ENCODE measurements at regions not wholly inside any gene's neighbourhood (a gene's known extent, or its start where the extent isn't known, plus 50 kb on each side); places are given as distances from the start of the nearest gene placed in this dataset.

GRCh38 chr5:125326150-125326510 lies 579.7 kb upstream of the ZNF608 start:
- Histone ChIP-seq H3K4me1 (ENCODE audit: control insufficient read depth in 1 of 2, extremely low read depth in 1 of 2, insufficient read depth in 2 of 2, low read length in 2 of 2) (no peaks in the 10 kb centered on the region), H3K27me3 (replicated peaks in 1 of 2; ENCODE audit: control insufficient read depth in 2 of 2, extremely low read depth in 1 of 2, insufficient read depth in 2 of 2, low read length in 1 of 2) (no peaks in the 10 kb centered on the region), H3K27ac (ENCODE audit: low read length) (no peak overlapping the region), H3K36me3 (ENCODE audit: control insufficient read depth in 2 of 2, extremely low read depth in 1 of 2, insufficient read depth in 1 of 2, low read length in 1 of 2) (no peaks in the 10 kb centered on the region), H3K9me3 (no peaks in the 10 kb centered on the region), H3K4me3 (ENCODE audit: control insufficient read depth in 1 of 2, extremely low read depth in 1 of 2, low read length in 1 of 2) (no peak overlapping the region)
- Mint-ChIP-seq H3K36me3 (no peaks in the 10 kb centered on the region), H3K27me3 (no peaks in the 10 kb centered on the region), H3K27ac (no peak overlapping the region), H3K4me1 (no peaks in the 10 kb centered on the region), H3K4me3 (no peak overlapping the region), H3K9me3 (peaks cover 5 to 20% (median 18%) of the 10 kb centered on the region in 3 donors)
- POLR2A ChIA-PET = no interaction called here
- CTCF ChIA-PET = interaction anchor here in 1 of 2 donors (0.6 kb wide), 1 partner anchor 740 kb away, joined by 4 read pairs; no protein-coding TSS in a partner anchor
- no peak for ATAC-seq (replicated peaks in 1 of 4)
- DNase-seq = no peak

GRCh38 chr5:125327676-125328075 lies 581.2 kb upstream of the ZNF608 start:
- H3K36me3 ChIP-seq (ENCODE audit: control insufficient read depth in 2 of 2, extremely low read depth in 1 of 2, insufficient read depth in 1 of 2, low read length in 1 of 2) = no peaks in the 10 kb centered on the region
- H3K27me3 Mint-ChIP-seq = no peaks in the 10 kb centered on the region
- WGBS (ENCODE audit: insufficient coverage) = 71% methylated on average over 2 of the region's 3 CpGs
- H3K9me3 Mint-ChIP-seq = peaks cover 6 to 21% (median 15%) of the 10 kb centered on the region in 3 donors
- H3K36me3 Mint-ChIP-seq = no peaks in the 10 kb centered on the region
- ChIA-PET POLR2A (no interaction called here), CTCF (no interaction called here)
- no peaks in the 10 kb centered on the region for H3K27me3 ChIP-seq (replicated peaks in 1 of 2; ENCODE audit: control insufficient read depth in 2 of 2, extremely low read depth in 1 of 2, insufficient read depth in 2 of 2, low read length in 1 of 2)
- H3K4me1 ChIP-seq (ENCODE audit: control insufficient read depth in 1 of 2, extremely low read depth in 1 of 2, insufficient read depth in 2 of 2, low read length in 2 of 2) = no peaks in the 10 kb centered on the region
- no peak overlapping the region for H3K27ac Mint-ChIP-seq
- no peak for ATAC-seq (replicated peaks in 1 of 4)
- H3K4me1 Mint-ChIP-seq = no peaks in the 10 kb centered on the region
- DNase-seq = no peak
- H3K4me3 ChIP-seq (ENCODE audit: control insufficient read depth in 1 of 2, extremely low read depth in 1 of 2, low read length in 1 of 2) = no peak overlapping the region
- H3K4me3 Mint-ChIP-seq = no peak overlapping the region
- no peaks in the 10 kb centered on the region for H3K9me3 ChIP-seq
- no peak overlapping the region for H3K27ac ChIP-seq (ENCODE audit: low read length)

- Histone ChIP-seq H3K4me1 (ENCODE audit: control insufficient read depth in 1 of 2, extremely low read depth in 1 of 2, insufficient read depth in 2 of 2, low read length in 2 of 2) (no peaks in the 10 kb centered on the region), H3K9me3 (no peaks in the 10 kb centered on the region), H3K27ac (ENCODE audit: low read length) (no peak overlapping the region), H3K27me3 (replicated peaks in 1 of 2; ENCODE audit: control insufficient read depth in 2 of 2, extremely low read depth in 1 of 2, insufficient read depth in 2 of 2, low read length in 1 of 2) (no peaks in the 10 kb centered on the region), H3K36me3 (ENCODE audit: control insufficient read depth in 2 of 2, extremely low read depth in 1 of 2, insufficient read depth in 1 of 2, low read length in 1 of 2) (no peaks in the 10 kb centered on the region), H3K4me3 (ENCODE audit: control insufficient read depth in 1 of 2, extremely low read depth in 1 of 2, low read length in 1 of 2) (no peak overlapping the region)
- no CpG with 5 or more reads among the region's 1 CpG for WGBS (ENCODE audit: insufficient coverage)
- ATAC-seq (replicated peaks in 1 of 4) = no peak
- Mint-ChIP-seq H3K27me3 (no peaks in the 10 kb centered on the region), H3K27ac (no peak overlapping the region), H3K36me3 (no peaks in the 10 kb centered on the region), H3K4me3 (no peak overlapping the region), H3K4me1 (no peaks in the 10 kb centered on the region), H3K9me3 (peaks cover 11 to 19% (median 17%) of the 10 kb centered on the region in 3 donors)
- ChIA-PET CTCF (interaction anchor here in 1 of 2 donors (0.7 kb wide), 1 partner anchor 9 kb away, joined by 3 read pairs; no protein-coding TSS in a partner anchor), POLR2A (no interaction called here)
- no peak for DNase-seq
These were observed 585.7 kb upstream of the ZNF608 start for GRCh38 chr5:125331987-125332598.

GRCh38 chr5:125333416-125333815 lies 587.0 kb upstream of the ZNF608 start:
- ChIA-PET POLR2A (no interaction called here), CTCF (no interaction called here)
- H3K27ac ChIP-seq (ENCODE audit: low read length) = no peak overlapping the region
- Mint-ChIP-seq H3K9me3 (peaks cover 11 to 17% (median 12%) of the 10 kb centered on the region in 3 donors), H3K4me1 (no peaks in the 10 kb centered on the region), H3K27ac (no peak overlapping the region), H3K27me3 (no peaks in the 10 kb centered on the region), H3K4me3 (no peak overlapping the region), H3K36me3 (no peaks in the 10 kb centered on the region)
- no peaks in the 10 kb centered on the region for H3K4me1 ChIP-seq (ENCODE audit: control insufficient read depth in 1 of 2, extremely low read depth in 1 of 2, insufficient read depth in 2 of 2, low read length in 2 of 2)
- no peak overlapping the region for H3K4me3 ChIP-seq (ENCODE audit: control insufficient read depth in 1 of 2, extremely low read depth in 1 of 2, low read length in 1 of 2)
- H3K27me3 ChIP-seq (replicated peaks in 1 of 2; ENCODE audit: control insufficient read depth in 2 of 2, extremely low read depth in 1 of 2, insufficient read depth in 2 of 2, low read length in 1 of 2) = no peaks in the 10 kb centered on the region
- no peak for DNase-seq
- no CpG with 5 or more reads among the region's 2 CpGs for WGBS (ENCODE audit: insufficient coverage)
- ATAC-seq (replicated peaks in 1 of 4) = no peak
- no peaks in the 10 kb centered on the region for H3K36me3 ChIP-seq (ENCODE audit: control insufficient read depth in 2 of 2, extremely low read depth in 1 of 2, insufficient read depth in 1 of 2, low read length in 1 of 2)
- H3K9me3 ChIP-seq = no peaks in the 10 kb centered on the region

GRCh38 chr5:125336401-125336800 lies 590.0 kb upstream of the ZNF608 start:
- H3K27ac Mint-ChIP-seq = no peak overlapping the region
- no peak overlapping the region for H3K4me3 Mint-ChIP-seq
- DNase-seq (no peak), ATAC-seq (replicated peaks in 1 of 4) (no peak)
- H3K36me3 ChIP-seq (ENCODE audit: control insufficient read depth in 2 of 2, extremely low read depth in 1 of 2, insufficient read depth in 1 of 2, low read length in 1 of 2) = no peaks in the 10 kb centered on the region
- H3K27ac ChIP-seq (ENCODE audit: low read length) = no peak overlapping the region
- H3K4me1 Mint-ChIP-seq = no peaks in the 10 kb centered on the region
- H3K27me3 Mint-ChIP-seq = no peaks in the 10 kb centered on the region
- ChIA-PET CTCF (no interaction called here), POLR2A (no interaction called here)
- WGBS (ENCODE audit: insufficient coverage) = 0% methylated on average over 1 of the region's 2 CpGs
- H3K9me3 Mint-ChIP-seq = peaks cover 6 to 12% (median 11%) of the 10 kb centered on the region in 3 donors
- H3K4me1 ChIP-seq (ENCODE audit: control insufficient read depth in 1 of 2, extremely low read depth in 1 of 2, insufficient read depth in 2 of 2, low read length in 2 of 2) = no peaks in the 10 kb centered on the region
- no peaks in the 10 kb centered on the region for H3K36me3 Mint-ChIP-seq
- no peaks in the 10 kb centered on the region for H3K27me3 ChIP-seq (replicated peaks in 1 of 2; ENCODE audit: control insufficient read depth in 2 of 2, extremely low read depth in 1 of 2, insufficient read depth in 2 of 2, low read length in 1 of 2)
- no peaks in the 10 kb centered on the region for H3K9me3 ChIP-seq
- H3K4me3 ChIP-seq (ENCODE audit: control insufficient read depth in 1 of 2, extremely low read depth in 1 of 2, low read length in 1 of 2) = no peak overlapping the region

- Mint-ChIP-seq H3K27me3 (no peaks in the 10 kb centered on the region), H3K36me3 (no peaks in the 10 kb centered on the region)
- ATAC-seq (replicated peaks in 1 of 4) = no peak
These were observed 590.9 kb upstream of the ZNF608 start for GRCh38 chr5:125337294-125337693.

More at GRCh38 chr5:125337294-125337693, 590.9 kb upstream of the ZNF608 start:
- Mint-ChIP-seq H3K9me3 (peaks cover 5 to 20% (median 18%) of the 10 kb centered on the region in 3 donors), H3K4me1 (no peaks in the 10 kb centered on the region), H3K27ac (no peak overlapping the region), H3K4me3 (no peak overlapping the region)
- 60% methylated on average over 2 of the region's 2 CpGs for whole genome bisulfite sequencing (ENCODE audit: insufficient coverage)
- H3K4me3 ChIP-seq (ENCODE audit: control insufficient read depth in 1 of 2, extremely low read depth in 1 of 2, low read length in 1 of 2) = no peak overlapping the region
- H3K27ac ChIP-seq (ENCODE audit: low read length) = no peak overlapping the region
- no peaks in the 10 kb centered on the region for H3K36me3 ChIP-seq (ENCODE audit: control insufficient read depth in 2 of 2, extremely low read depth in 1 of 2, insufficient read depth in 1 of 2, low read length in 1 of 2)
- ChIA-PET CTCF (no interaction called here), POLR2A (no interaction called here)
- no peaks in the 10 kb centered on the region for H3K9me3 ChIP-seq
- no peaks in the 10 kb centered on the region for H3K4me1 ChIP-seq (ENCODE audit: control insufficient read depth in 1 of 2, extremely low read depth in 1 of 2, insufficient read depth in 2 of 2, low read length in 2 of 2)
- DNase-seq = no peak
- H3K27me3 ChIP-seq (replicated peaks in 1 of 2; ENCODE audit: control insufficient read depth in 2 of 2, extremely low read depth in 1 of 2, insufficient read depth in 2 of 2, low read length in 1 of 2) = no peaks in the 10 kb centered on the region

Data from T-cell (primary cell).